ENCODE measurements at regions not wholly inside any gene's neighbourhood (a gene's known extent, or its start where the extent isn't known, plus 50 kb on each side); places are given as distances from the start of the nearest gene placed in this dataset.

- H3K9me3 Mint-ChIP-seq = peaks cover 13 to 19% of the 10 kb centered on the region in 2 donors
- intact Hi-C loops (cut with micrococcal nuclease) = no loop called here
- no peak overlapping the region for H3K4me3 Mint-ChIP-seq
- no peak for TF ChIP-seq CTCF (IDR thresholded peaks at IDR 0.05)
- no peaks in the 10 kb centered on the region for H3K36me3 Mint-ChIP-seq
- H3K4me1 Mint-ChIP-seq = no peaks in the 10 kb centered on the region
- Histone ChIP-seq H3K9me3 (ENCODE audit: control insufficient read depth, insufficient read depth, low read length) (no peaks in the 10 kb centered on the region), H3K4me3 (ENCODE audit: low read length) (no peak overlapping the region), H3K27me3 (ENCODE audit: control insufficient read depth, insufficient read depth, low read length) (no peaks in the 10 kb centered on the region), H3K4me1 (ENCODE audit: control insufficient read depth, insufficient read depth, low read length) (no peaks in the 10 kb centered on the region), H3K36me3 (ENCODE audit: control insufficient read depth, insufficient read depth, low read length) (no peaks in the 10 kb centered on the region), H3K27ac (ENCODE audit: low read length) (no peak overlapping the region)
- DNase-seq = no peak
- no peak for ATAC-seq
- WGBS (ENCODE audit: insufficient coverage) = 90% methylated on average over 2 of the region's 2 CpGs
- H3K27me3 Mint-ChIP-seq (ENCODE audit: low read depth in 2 of 2) = no peaks in the 10 kb centered on the region
- no peak overlapping the region for H3K27ac Mint-ChIP-seq
Measured at GRCh38 chr14:82387699-82388098, 854.0 kb upstream of the SEL1L start.

- no peaks in the 10 kb centered on the region for H3K36me3 Mint-ChIP-seq
- WGBS (ENCODE audit: insufficient coverage) = 73% methylated on average over 4 of the region's 4 CpGs
- no peak for TF ChIP-seq CTCF (IDR thresholded peaks at IDR 0.05)
- Histone ChIP-seq H3K4me3 (ENCODE audit: low read length) (no peak overlapping the region), H3K9me3 (ENCODE audit: control insufficient read depth, insufficient read depth, low read length) (no peaks in the 10 kb centered on the region), H3K4me1 (ENCODE audit: control insufficient read depth, insufficient read depth, low read length) (no peaks in the 10 kb centered on the region), H3K27me3 (ENCODE audit: control insufficient read depth, insufficient read depth, low read length) (no peaks in the 10 kb centered on the region), H3K27ac (ENCODE audit: low read length) (no peak overlapping the region), H3K36me3 (ENCODE audit: control insufficient read depth, insufficient read depth, low read length) (no peaks in the 10 kb centered on the region)
- peaks cover 13 to 19% of the 10 kb centered on the region in 2 donors for H3K9me3 Mint-ChIP-seq
- H3K4me1 Mint-ChIP-seq = no peaks in the 10 kb centered on the region
- H3K27me3 Mint-ChIP-seq (ENCODE audit: low read depth in 2 of 2) = no peaks in the 10 kb centered on the region
- no peak overlapping the region for H3K27ac Mint-ChIP-seq
- DNase-seq (no peak), ATAC-seq (no peak)
- intact Hi-C loops (cut with micrococcal nuclease) = no loop called here
- H3K4me3 Mint-ChIP-seq = no peak overlapping the region
Measured at GRCh38 chr14:82388488-82388887, 854.8 kb upstream of the SEL1L start.

- Mint-ChIP-seq H3K27me3 (ENCODE audit: low read depth in 2 of 2) (no peaks in the 10 kb centered on the region), H3K9me3 (peaks cover 12 to 19% of the 10 kb centered on the region in 2 donors), H3K27ac (no peak overlapping the region), H3K36me3 (no peaks in the 10 kb centered on the region), H3K4me1 (no peaks in the 10 kb centered on the region), H3K4me3 (no peak overlapping the region)
- ATAC-seq = no peak
- H3K27me3 ChIP-seq (ENCODE audit: control insufficient read depth, insufficient read depth, low read length) = no peaks in the 10 kb centered on the region
- DNase-seq = no peak
- WGBS (ENCODE audit: insufficient coverage) = no CpG with 5 or more reads among the region's 1 CpG
- intact Hi-C loops (cut with micrococcal nuclease) = no loop called here
- no peak overlapping the region for H3K27ac ChIP-seq (ENCODE audit: low read length)
- H3K36me3 ChIP-seq (ENCODE audit: control insufficient read depth, insufficient read depth, low read length) = no peaks in the 10 kb centered on the region
- H3K4me3 ChIP-seq (ENCODE audit: low read length) = no peak overlapping the region
- no peaks in the 10 kb centered on the region for H3K9me3 ChIP-seq (ENCODE audit: control insufficient read depth, insufficient read depth, low read length)
- H3K4me1 ChIP-seq (ENCODE audit: control insufficient read depth, insufficient read depth, low read length) = no peaks in the 10 kb centered on the region
- no peak for TF ChIP-seq CTCF (IDR thresholded peaks at IDR 0.05)
Measured at GRCh38 chr14:82390586-82390985, 856.9 kb upstream of the SEL1L start.

GRCh38 chr14:82394916-82395315 is 861.3 kb upstream of the SEL1L start:
- H3K27me3 Mint-ChIP-seq (ENCODE audit: low read depth in 2 of 2) = no peaks in the 10 kb centered on the region
- intact Hi-C loops (cut with micrococcal nuclease) = no loop called here
- no peaks in the 10 kb centered on the region for H3K4me1 Mint-ChIP-seq
- Histone ChIP-seq H3K4me3 (ENCODE audit: low read length) (no peak overlapping the region), H3K27ac (ENCODE audit: low read length) (no peak overlapping the region), H3K27me3 (ENCODE audit: control insufficient read depth, insufficient read depth, low read length) (no peaks in the 10 kb centered on the region), H3K9me3 (ENCODE audit: control insufficient read depth, insufficient read depth, low read length) (no peaks in the 10 kb centered on the region), H3K36me3 (ENCODE audit: control insufficient read depth, insufficient read depth, low read length) (no peaks in the 10 kb centered on the region), H3K4me1 (ENCODE audit: control insufficient read depth, insufficient read depth, low read length) (no peaks in the 10 kb centered on the region)
- no peak for DNase-seq
- ATAC-seq = no peak
- H3K9me3 Mint-ChIP-seq = peaks cover 9 to 11% of the 10 kb centered on the region in 2 donors
- TF ChIP-seq CTCF (IDR thresholded peaks at IDR 0.05) = no peak
- H3K27ac Mint-ChIP-seq = no peak overlapping the region
- H3K4me3 Mint-ChIP-seq = no peak overlapping the region
- H3K36me3 Mint-ChIP-seq = peaks cover 12% of the 10 kb centered on the region
- WGBS (ENCODE audit: insufficient coverage) = 93% methylated on average over 1 of the region's 2 CpGs

Measured in natural killer cell (primary cell).